HEK293 (cell line): ENCODE measurements at regions not wholly inside any gene's neighbourhood (a gene's known extent, or its start where the extent isn't known, plus 50 kb on each side); places are given as distances from the start of the nearest gene placed in this dataset.

Source experiments
- CTCF ChIA-PET: fragments of 350-600 bp; formaldehyde crosslinking; extraction: SDS; loops from one replicate; lab custom pipeline; 2021; ENCODE audit warnings: antibody characterized with exemption; lab: Yijun Ruan, JAX
- POLR2A ChIA-PET: fragments of 300-600 bp; formaldehyde crosslinking; extraction: SDS; loops from one replicate; lab custom pipeline; 2020; ENCODE audit warnings: antibody characterized with exemption, inconsistent platforms; lab: Yijun Ruan, JAX
- H3K27ac ChIP-seq: fragments of 200-500 bp; sonication (Bioruptor generic); 2 replicates; pipeline ENCODE4 v1.5.1; 2014; ENCODE audit warnings: low read depth, low read length, control low read depth, inconsistent platforms; ENCODE audit errors: extremely low read depth
- H3K36me3 ChIP-seq, 2 experiments: fragments of 200-500 bp in 1 of 2; sonication (Bioruptor generic) in 1 of 2; 1 replicate in 1 of 2; 2 replicates in 1 of 2; pipeline ENCODE4 v1.5.1; 2014 to 2017; ENCODE audit warnings: inconsistent platforms in 2 of 2, low read length in 2 of 2; ENCODE audit not compliant: control insufficient read depth in 2 of 2, insufficient read depth in 1 of 2
- H3K4me1 ChIP-seq: fragments of 200-500 bp; sonication (Bioruptor generic); 2 replicates; pipeline ENCODE4 v1.5.1; 2014; ENCODE audit warnings: mild to moderate bottlenecking, low read length, inconsistent platforms; ENCODE audit not compliant: control insufficient read depth, insufficient read depth
- H3K4me3 ChIP-seq: 2 replicates; pipeline ENCODE4 v1.5.1; 2011; ENCODE audit warnings: low read depth, mild to moderate bottlenecking, control low read depth, low read length, moderate library complexity
- H3K9me3 ChIP-seq: fragments of 200-500 bp; sonication (Bioruptor generic); 2 replicates; pipeline ENCODE4 v1.5.1; 2014; ENCODE audit warnings: low read depth, low read length, inconsistent platforms; ENCODE audit not compliant: control insufficient read depth, insufficient read depth
- BCL11A ChIP-seq: fragments of 450-650 bp; formaldehyde crosslinking; IDR thresholded peaks from 2 replicates; pipeline ENCODE4 v1.5.1; 2016; ENCODE audit warnings: low read depth, missing biosample characterization, missing genetic modification characterization
- KLF9 ChIP-seq: fragments of 450-650 bp; formaldehyde crosslinking; IDR thresholded peaks from 2 replicates; pipeline ENCODE4 v1.5.1; 2016; ENCODE audit warnings: missing biosample characterization, missing genetic modification characterization, low read depth
- PRDM1 ChIP-seq: fragments of 450-650 bp; formaldehyde crosslinking; IDR thresholded peaks from 2 replicates; pipeline ENCODE4; 2016; ENCODE audit warnings: missing biosample characterization, missing genetic modification characterization
- SCRT1 ChIP-seq: fragments of 450-650 bp; formaldehyde crosslinking; IDR thresholded peaks from 2 replicates; pipeline ENCODE4 v1.5.1; 2016; ENCODE audit warnings: missing biosample characterization, missing genetic modification characterization, borderline replicate concordance
- ZBTB48 ChIP-seq: fragments of 450-650 bp; formaldehyde crosslinking; IDR thresholded peaks from 2 replicates; pipeline ENCODE4 v1.5.1; 2016; ENCODE audit warnings: missing biosample characterization, missing genetic modification characterization
- ZNF121 ChIP-seq: fragments of 450-650 bp; formaldehyde crosslinking; IDR thresholded peaks from 2 replicates; pipeline ENCODE4 v1.5.1; 2016; ENCODE audit warnings: missing biosample characterization, missing genetic modification characterization
- ZNF239 ChIP-seq: fragments of 450-650 bp; formaldehyde crosslinking; IDR thresholded peaks from 2 replicates; pipeline ENCODE4 v1.5.1; 2016; ENCODE audit warnings: missing biosample characterization, missing genetic modification characterization
- ZNF248 ChIP-seq: fragments of 450-650 bp; formaldehyde crosslinking; IDR thresholded peaks from 2 replicates; pipeline ENCODE4 v1.5.1; 2017; ENCODE audit warnings: missing biosample characterization, missing genetic modification characterization
- ZNF530 ChIP-seq: fragments of 450-650 bp; formaldehyde crosslinking; IDR thresholded peaks from 2 replicates; pipeline ENCODE4 v1.5.1; 2016; ENCODE audit warnings: low read depth, missing biosample characterization, missing genetic modification characterization
- ZNF747 ChIP-seq: fragments of 450-650 bp; formaldehyde crosslinking; IDR thresholded peaks from 2 replicates; pipeline ENCODE4 v1.5.1; 2016; ENCODE audit warnings: missing biosample characterization, missing genetic modification characterization
- ZNF776 ChIP-seq: fragments of 450-650 bp; formaldehyde crosslinking; IDR thresholded peaks from 2 replicates; pipeline ENCODE4 v1.5.0; 2017; ENCODE audit warnings: missing biosample characterization, missing genetic modification characterization, borderline replicate concordance
- ZXDB ChIP-seq: fragments of 450-650 bp; formaldehyde crosslinking; IDR thresholded peaks from 2 replicates; pipeline ENCODE4 v1.5.1; 2016; ENCODE audit warnings: missing biosample characterization, missing genetic modification characterization
- TF ChIP-seq, protein P1 (sequence below): fragments of 450-650 bp; formaldehyde crosslinking; IDR thresholded peaks from 2 replicates; pipeline ENCODE4 v1.5.1; 2016; ENCODE audit warnings: missing biosample characterization, missing genetic modification characterization
- TF ChIP-seq, protein P2 (sequence below): fragments of 450-650 bp; formaldehyde crosslinking; conservative IDR thresholded peaks from 2 replicates; pipeline ENCODE4 v1.5.1; 2016; ENCODE audit warnings: low read depth, missing biosample characterization, missing genetic modification characterization
- TF ChIP-seq, protein P3 (sequence below): fragments of 450-650 bp; formaldehyde crosslinking; conservative IDR thresholded peaks from 2 replicates; pipeline ENCODE4 v1.5.1; 2016; ENCODE audit warnings: low read depth, missing biosample characterization, missing genetic modification characterization
- TF ChIP-seq, protein P4 (sequence below): fragments of 450-650 bp; formaldehyde crosslinking; IDR thresholded peaks from 2 replicates; pipeline ENCODE4 v1.5.1; 2016; ENCODE audit warnings: missing biosample characterization, missing genetic modification characterization
- TF ChIP-seq, protein P5 (sequence below): fragments of 450-650 bp; formaldehyde crosslinking; IDR thresholded peaks from 2 replicates; pipeline ENCODE4 v1.5.1; 2017; ENCODE audit warnings: missing biosample characterization, missing genetic modification characterization

DNA sequence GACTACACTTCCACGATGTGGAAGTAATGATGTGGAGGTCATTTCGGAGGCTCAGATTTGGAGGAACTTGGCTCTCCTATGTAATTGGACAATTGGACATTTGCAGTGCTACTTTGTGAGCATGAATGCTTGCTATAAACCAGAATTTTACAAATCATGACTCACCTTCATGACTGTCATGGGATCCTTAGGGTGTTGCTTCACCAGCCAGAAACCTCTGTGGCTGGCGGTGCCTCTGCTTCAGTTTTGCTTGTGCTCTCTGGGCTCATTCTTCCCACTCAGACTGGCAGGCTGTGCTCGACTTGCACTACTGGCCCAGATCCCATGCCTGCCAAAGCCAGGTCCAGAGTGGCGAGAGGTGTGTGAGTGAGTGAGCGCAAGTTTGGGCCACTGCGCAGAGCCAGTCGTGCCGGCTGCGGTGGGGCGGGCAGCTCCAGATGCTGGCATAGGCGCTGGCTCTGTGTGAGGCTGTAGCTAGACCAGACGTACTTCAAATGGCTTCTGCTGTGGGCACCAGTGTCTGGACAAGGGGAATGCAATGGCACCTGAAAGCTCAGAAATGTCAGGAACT, 387.8 kb downstream of the AEBP2 start:
- Histone ChIP-seq H3K4me3 (no peak overlapping the region), H3K4me1 (no peaks in the 10 kb centered on the region), H3K36me3 (no peaks in the 10 kb centered on the region), H3K27ac (no peak overlapping the region), H3K9me3 (no peaks in the 10 kb centered on the region)
- CTCF ChIA-PET, result interaction anchor here (0.6 kb wide), 1 partner anchor 324 kb away, joined by 3 read pairs; no protein-coding TSS in a partner anchor
- POLR2A ChIA-PET, result no interaction called here
- no peak for TF ChIP-seq ZNF239 (tag by site-specific recombination)
- TF ChIP-seq ZNF530 (tag by site-specific recombination), result no peak
- TF ChIP-seq, protein P1, sequence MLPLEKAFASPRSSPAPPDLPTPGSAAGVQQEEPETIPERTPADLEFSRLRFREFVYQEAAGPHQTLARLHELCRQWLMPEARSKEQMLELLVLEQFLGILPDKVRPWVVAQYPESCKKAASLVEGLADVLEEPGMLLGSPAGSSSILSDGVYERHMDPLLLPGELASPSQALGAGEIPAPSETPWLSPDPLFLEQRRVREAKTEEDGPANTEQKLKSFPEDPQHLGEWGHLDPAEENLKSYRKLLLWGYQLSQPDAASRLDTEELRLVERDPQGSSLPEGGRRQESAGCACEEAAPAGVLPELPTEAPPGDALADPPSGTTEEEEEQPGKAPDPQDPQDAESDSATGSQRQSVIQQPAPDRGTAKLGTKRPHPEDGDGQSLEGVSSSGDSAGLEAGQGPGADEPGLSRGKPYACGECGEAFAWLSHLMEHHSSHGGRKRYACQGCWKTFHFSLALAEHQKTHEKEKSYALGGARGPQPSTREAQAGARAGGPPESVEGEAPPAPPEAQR (tag by site-specific recombination), result no peak
- TF ChIP-seq, protein P2, sequence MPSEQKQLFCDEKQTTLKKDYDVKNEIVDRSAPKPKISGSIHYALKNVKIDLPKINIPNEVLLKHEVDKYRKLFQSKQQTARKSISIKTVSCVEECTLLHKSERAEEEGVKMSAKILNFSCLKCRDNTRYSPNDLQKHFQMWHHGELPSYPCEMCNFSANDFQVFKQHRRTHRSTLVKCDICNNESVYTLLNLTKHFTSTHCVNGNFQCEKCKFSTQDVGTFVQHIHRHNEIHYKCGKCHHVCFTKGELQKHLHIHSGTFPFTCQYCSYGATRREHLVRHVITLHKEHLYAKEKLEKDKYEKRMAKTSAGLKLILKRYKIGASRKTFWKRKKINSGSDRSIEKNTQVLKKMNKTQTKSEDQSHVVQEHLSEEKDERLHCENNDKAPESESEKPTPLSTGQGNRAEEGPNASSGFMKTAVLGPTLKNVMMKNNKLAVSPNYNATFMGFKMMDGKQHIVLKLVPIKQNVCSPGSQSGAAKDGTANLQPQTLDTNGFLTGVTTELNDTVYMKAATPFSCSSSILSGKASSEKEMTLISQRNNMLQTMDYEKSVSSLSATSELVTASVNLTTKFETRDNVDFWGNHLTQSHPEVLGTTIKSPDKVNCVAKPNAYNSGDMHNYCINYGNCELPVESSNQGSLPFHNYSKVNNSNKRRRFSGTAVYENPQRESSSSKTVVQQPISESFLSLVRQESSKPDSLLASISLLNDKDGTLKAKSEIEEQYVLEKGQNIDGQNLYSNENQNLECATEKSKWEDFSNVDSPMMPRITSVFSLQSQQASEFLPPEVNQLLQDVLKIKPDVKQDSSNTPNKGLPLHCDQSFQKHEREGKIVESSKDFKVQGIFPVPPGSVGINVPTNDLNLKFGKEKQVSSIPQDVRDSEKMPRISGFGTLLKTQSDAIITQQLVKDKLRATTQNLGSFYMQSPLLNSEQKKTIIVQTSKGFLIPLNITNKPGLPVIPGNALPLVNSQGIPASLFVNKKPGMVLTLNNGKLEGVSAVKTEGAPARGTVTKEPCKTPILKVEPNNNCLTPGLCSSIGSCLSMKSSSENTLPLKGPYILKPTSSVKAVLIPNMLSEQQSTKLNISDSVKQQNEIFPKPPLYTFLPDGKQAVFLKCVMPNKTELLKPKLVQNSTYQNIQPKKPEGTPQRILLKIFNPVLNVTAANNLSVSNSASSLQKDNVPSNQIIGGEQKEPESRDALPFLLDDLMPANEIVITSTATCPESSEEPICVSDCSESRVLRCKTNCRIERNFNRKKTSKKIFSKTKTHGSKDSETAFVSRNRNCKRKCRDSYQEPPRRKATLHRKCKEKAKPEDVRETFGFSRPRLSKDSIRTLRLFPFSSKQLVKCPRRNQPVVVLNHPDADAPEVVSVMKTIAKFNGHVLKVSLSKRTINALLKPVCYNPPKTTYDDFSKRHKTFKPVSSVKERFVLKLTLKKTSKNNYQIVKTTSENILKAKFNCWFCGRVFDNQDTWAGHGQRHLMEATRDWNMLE (tag by site-specific recombination), result no peak
- no peak for TF ChIP-seq ZNF747 (tag by site-specific recombination)
- TF ChIP-seq ZBTB48 (tag by site-specific recombination), result no peak
- TF ChIP-seq, protein P3, sequence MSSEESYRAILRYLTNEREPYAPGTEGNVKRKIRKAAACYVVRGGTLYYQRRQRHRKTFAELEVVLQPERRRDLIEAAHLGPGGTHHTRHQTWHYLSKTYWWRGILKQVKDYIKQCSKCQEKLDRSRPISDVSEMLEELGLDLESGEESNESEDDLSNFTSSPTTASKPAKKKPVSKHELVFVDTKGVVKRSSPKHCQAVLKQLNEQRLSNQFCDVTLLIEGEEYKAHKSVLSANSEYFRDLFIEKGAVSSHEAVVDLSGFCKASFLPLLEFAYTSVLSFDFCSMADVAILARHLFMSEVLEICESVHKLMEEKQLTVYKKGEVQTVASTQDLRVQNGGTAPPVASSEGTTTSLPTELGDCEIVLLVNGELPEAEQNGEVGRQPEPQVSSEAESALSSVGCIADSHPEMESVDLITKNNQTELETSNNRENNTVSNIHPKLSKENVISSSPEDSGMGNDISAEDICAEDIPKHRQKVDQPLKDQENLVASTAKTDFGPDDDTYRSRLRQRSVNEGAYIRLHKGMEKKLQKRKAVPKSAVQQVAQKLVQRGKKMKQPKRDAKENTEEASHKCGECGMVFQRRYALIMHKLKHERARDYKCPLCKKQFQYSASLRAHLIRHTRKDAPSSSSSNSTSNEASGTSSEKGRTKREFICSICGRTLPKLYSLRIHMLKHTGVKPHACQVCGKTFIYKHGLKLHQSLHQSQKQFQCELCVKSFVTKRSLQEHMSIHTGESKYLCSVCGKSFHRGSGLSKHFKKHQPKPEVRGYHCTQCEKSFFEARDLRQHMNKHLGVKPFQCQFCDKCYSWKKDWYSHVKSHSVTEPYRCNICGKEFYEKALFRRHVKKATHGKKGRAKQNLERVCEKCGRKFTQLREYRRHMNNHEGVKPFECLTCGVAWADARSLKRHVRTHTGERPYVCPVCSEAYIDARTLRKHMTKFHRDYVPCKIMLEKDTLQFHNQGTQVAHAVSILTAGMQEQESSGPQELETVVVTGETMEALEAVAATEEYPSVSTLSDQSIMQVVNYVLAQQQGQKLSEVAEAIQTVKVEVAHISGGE, result no peak
- no peak for TF ChIP-seq ZNF121
- TF ChIP-seq BCL11A, result no peak
- no peak for TF ChIP-seq KLF9
- TF ChIP-seq SCRT1, result no peak
- no peak for TF ChIP-seq PRDM1 (tag by site-specific recombination)
- TF ChIP-seq, protein P4, sequence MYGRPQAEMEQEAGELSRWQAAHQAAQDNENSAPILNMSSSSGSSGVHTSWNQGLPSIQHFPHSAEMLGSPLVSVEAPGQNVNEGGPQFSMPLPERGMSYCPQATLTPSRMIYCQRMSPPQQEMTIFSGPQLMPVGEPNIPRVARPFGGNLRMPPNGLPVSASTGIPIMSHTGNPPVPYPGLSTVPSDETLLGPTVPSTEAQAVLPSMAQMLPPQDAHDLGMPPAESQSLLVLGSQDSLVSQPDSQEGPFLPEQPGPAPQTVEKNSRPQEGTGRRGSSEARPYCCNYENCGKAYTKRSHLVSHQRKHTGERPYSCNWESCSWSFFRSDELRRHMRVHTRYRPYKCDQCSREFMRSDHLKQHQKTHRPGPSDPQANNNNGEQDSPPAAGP (tag by site-specific recombination), result no peak
- no peak for TF ChIP-seq ZXDB (tag by site-specific recombination)
- TF ChIP-seq ZNF776, result no peak
- TF ChIP-seq, protein P5, sequence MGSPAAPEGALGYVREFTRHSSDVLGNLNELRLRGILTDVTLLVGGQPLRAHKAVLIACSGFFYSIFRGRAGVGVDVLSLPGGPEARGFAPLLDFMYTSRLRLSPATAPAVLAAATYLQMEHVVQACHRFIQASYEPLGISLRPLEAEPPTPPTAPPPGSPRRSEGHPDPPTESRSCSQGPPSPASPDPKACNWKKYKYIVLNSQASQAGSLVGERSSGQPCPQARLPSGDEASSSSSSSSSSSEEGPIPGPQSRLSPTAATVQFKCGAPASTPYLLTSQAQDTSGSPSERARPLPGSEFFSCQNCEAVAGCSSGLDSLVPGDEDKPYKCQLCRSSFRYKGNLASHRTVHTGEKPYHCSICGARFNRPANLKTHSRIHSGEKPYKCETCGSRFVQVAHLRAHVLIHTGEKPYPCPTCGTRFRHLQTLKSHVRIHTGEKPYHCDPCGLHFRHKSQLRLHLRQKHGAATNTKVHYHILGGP (tag by site-specific recombination), result no peak
- TF ChIP-seq ZNF248, result no peak
